Bronchial epithelial cell (primary cell): ENCODE measurements at regions not wholly inside any gene's neighbourhood (a gene's known extent, or its start where the extent isn't known, plus 50 kb on each side); places are given as distances from the start of the nearest gene placed in this dataset.
"Not testable (repeated sequence)": the region's sequence is repeated elsewhere in the genome, so short reads cannot be mapped to it uniquely, and the experiment has no call there.

Experiments
- DNase-seq: peaks from one replicate; pipeline ENCODE4 v3.0.0-alpha.2; 2010; ENCODE audit warnings: low read depth
- FAIRE-seq: peaks from 2 replicates; lab custom pipeline; 2011; peaks lifted over from hg19 to GRCh38; lab: Jason Lieb, UNC
- H3K27me3 ChIP-seq: 2 replicates; pipeline ENCODE4 v1.5.1; 2011; ENCODE audit warnings: low read length; ENCODE audit not compliant: control insufficient read depth, insufficient read depth
- H3K36me3 ChIP-seq: 2 replicates; pipeline ENCODE4 v1.5.1; 2011; ENCODE audit warnings: low read length; ENCODE audit not compliant: control insufficient read depth, insufficient read depth
- H3K4me3 ChIP-seq: 2 replicates; pipeline ENCODE4 v1.5.1; 2011; ENCODE audit warnings: mild to moderate bottlenecking, low read depth, low read length, control low read depth
- CTCF ChIP-seq: IDR thresholded peaks from 2 replicates; pipeline ENCODE4 v1.5.1; 2011; ENCODE audit warnings: mild to moderate bottlenecking, moderate library complexity, low read length, control low read depth, inconsistent platforms; ENCODE audit not compliant: insufficient read depth, severe bottlenecking

GRCh38 chr15:25579127-25579526 lies 140.3 kb upstream of the UBE3A start:
- DNase-seq = no peak
- Histone ChIP-seq H3K27me3 (no peaks in the 10 kb centered on the region), H3K4me3 (no peak overlapping the region), H3K36me3 (no peaks in the 10 kb centered on the region)
- no peak for TF ChIP-seq CTCF
- no peak for FAIRE-seq

- H3K27me3 ChIP-seq = no peaks in the 10 kb centered on the region
- no peak for FAIRE-seq
- DNase-seq = no peak
- no peaks in the 10 kb centered on the region for H3K36me3 ChIP-seq
- no peak for TF ChIP-seq CTCF
- no peak overlapping the region for H3K4me3 ChIP-seq
Observed at GRCh38 chr15:25572191-25572590, 133.4 kb upstream of the UBE3A start.

- no peak overlapping the region for H3K4me3 ChIP-seq
- TF ChIP-seq CTCF = no peak
- no peaks in the 10 kb centered on the region for H3K36me3 ChIP-seq
- DNase-seq = no peak
- no peaks in the 10 kb centered on the region for H3K27me3 ChIP-seq
- no peak for FAIRE-seq
Observed at GRCh38 chr15:25568751-25569150, 129.9 kb upstream of the UBE3A start.

- DNase-seq, H3K27me3 ChIP-seq, FAIRE-seq, H3K4me3 ChIP-seq, H3K36me3 ChIP-seq: not testable (repeated sequence)
Observed at GRCh38 chr15:25566545-25566944, 127.7 kb upstream of the UBE3A start.

GRCh38 chr15:25565470-25566264 lies 126.8 kb upstream of the UBE3A start:
- no peaks in the 10 kb centered on the region for H3K27me3 ChIP-seq
- no peak for TF ChIP-seq CTCF
- H3K36me3 ChIP-seq = no peaks in the 10 kb centered on the region
- FAIRE-seq (no peak), DNase-seq (no peak)
- H3K4me3 ChIP-seq = no peak overlapping the region

- Histone ChIP-seq H3K27me3 (no peaks in the 10 kb centered on the region), H3K4me3 (no peak overlapping the region), H3K36me3 (no peaks in the 10 kb centered on the region)
- no peak for TF ChIP-seq CTCF
- FAIRE-seq (no peak), DNase-seq (no peak)
Observed at GRCh38 chr15:25563596-25563995, 124.8 kb upstream of the UBE3A start.
